ENCODE measurements at regions not wholly inside any gene's neighbourhood (a gene's known extent, or its start where the extent isn't known, plus 50 kb on each side); places are given as distances from the start of the nearest gene placed in this dataset.

DNA sequence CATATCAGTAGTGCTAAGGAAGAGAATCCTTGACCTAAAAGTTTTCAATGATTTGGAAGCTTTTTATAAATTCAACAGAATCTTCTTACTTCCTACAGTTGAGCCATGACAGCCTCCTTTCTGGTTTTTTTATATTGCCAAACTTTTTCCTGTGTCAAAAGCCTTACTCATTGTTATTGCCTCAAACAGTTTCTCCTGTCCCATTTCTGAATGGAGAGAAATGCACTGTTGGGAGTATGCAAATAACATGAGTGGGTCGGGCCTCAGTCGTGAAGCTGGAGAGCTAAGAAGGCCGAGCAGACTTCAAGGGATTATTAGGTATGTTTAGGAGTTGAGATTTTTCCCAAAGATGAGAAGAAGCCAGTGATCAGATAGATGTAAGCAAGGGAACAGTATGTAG, 766.4 kb upstream of the KLHL1 start:
- peak; percentile 96 for DNase-seq

GRCh38 chr13:70864731-70865130, 756.5 kb upstream of the KLHL1 start:
- peak; percentile 27 to 33 for DNase-seq

- peak; percentile 46 to 61 for DNase-seq
Observed at GRCh38 chr13:70856711-70857110, 748.5 kb upstream of the KLHL1 start.

DNA sequence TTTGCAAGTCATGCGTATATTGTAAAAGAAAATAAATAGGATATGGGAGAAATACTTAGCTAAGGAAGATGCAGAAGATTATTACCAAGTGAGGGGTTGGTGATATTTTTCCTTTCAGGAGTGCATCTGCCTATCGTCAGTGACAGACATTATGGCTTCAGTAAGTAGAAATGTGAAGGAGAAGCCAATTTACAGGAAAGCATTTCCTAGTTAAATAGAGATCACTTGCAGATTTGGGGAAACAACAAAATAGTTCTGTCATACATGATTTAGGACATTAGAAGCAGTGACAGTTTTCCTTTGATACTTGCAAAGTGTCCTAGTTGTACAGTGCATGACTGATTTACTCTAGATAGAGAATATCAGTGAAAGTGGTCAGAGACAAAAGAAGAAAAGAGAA, 747.8 kb upstream of the KLHL1 start:
- DNase-seq = no peak

DNA sequence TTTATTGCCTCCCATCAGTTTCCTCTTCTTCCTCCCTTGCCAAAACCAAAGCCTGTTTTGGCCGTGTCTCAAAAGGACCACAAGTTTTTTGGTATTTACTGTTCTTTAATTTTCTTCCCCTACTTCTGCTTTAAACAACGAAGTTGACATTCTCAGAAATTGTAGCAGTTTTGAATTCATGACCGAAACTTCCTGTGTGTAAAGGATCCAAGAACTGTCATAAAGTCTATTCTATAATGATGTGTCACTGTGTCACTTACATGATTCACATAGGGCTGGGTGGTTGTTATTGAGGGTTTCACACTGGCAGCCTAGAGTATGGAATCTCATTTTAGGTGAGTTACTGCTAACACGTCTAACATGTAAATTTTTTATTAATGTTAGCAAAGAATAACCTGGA, 741.0 kb upstream of the KLHL1 start:
- peak; percentile 76 to 78 for DNase-seq

- DNase-seq = no peak
Observed at GRCh38 chr13:70844391-70845108, 736.3 kb upstream of the KLHL1 start.

GRCh38 chr13:70842062-70842644, 733.9 kb upstream of the KLHL1 start:
- no peak for DNase-seq

DNA sequence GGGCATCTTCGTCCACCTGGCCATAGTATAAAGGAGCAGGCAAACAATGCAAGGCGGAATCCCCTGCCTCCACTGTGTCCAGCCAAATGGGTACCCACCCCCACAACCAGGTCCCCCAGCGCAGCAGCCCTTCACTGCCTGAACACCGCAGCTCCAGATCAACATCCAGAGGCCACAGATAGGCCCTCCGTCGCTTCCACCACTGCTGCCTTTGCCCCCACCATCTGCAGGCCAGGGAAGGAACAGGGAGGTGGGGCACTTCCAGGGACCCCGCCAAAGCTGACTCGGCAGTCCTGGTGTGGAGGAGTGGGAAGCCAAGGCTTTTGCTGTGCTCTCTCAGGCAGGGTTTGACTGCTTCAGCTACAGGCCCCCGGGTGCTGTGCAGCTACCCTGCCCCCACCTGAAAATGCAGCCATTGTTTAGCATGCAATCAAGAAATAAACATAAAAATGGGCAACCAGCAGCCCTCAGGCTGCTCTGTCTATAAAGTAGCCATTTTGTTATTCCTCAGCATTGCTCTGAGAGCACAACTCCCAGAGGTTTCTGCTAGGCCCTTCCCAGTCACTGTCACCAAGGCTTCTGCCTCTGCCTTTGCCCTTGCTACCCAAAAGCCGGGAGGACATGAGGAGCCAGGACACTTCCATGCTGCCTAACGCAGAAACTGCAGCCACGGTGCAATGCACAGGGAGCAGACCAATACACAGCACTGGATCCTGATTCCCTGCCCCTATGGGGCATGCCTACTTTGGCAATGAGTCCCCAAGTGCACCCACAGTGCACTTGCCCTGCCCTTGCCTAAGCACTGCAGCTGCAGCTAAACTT, 733.2 kb upstream of the KLHL1 start:
- no peak for DNase-seq

GRCh38 chr13:70835371-70835770, 727.1 kb upstream of the KLHL1 start:
- no peak for DNase-seq

DNA sequence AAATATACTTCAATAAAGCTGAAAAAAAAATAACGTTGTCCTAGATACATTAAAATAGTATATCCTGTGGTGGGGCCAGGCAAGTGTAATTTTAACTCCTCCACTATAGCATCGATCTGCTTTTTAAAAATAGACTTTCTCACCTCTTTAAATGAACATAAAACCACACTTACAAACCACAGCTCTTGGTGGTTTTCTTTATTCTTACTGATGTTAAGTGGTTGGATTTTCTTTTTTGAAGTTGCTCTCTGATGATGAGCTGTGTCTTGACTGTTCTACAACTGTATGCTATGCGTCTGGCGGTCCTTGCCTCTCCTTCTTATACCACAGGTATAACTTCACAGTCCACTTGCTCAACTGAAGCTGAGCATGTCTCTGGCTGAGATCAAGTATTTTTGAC, 721.5 kb upstream of the KLHL1 start:
- no peak for DNase-seq

- no peak for DNase-seq
Observed at GRCh38 chr13:70817576-70817975, 709.3 kb upstream of the KLHL1 start.

GRCh38 chr13:70816853-70817252, 708.6 kb upstream of the KLHL1 start:
- no peak for DNase-seq

GRCh38 chr13:70814684-70815083, 706.4 kb upstream of the KLHL1 start:
- peak; percentile 35 to 45 for DNase-seq

- DNase-seq = no peak
Observed at GRCh38 chr13:70812481-70812880, 704.2 kb upstream of the KLHL1 start.

GRCh38 chr13:70809588-70809987, 701.3 kb upstream of the KLHL1 start:
- no peak for DNase-seq

GRCh38 chr13:70798385-70798784, 690.1 kb upstream of the KLHL1 start:
- DNase-seq = no peak

DNA sequence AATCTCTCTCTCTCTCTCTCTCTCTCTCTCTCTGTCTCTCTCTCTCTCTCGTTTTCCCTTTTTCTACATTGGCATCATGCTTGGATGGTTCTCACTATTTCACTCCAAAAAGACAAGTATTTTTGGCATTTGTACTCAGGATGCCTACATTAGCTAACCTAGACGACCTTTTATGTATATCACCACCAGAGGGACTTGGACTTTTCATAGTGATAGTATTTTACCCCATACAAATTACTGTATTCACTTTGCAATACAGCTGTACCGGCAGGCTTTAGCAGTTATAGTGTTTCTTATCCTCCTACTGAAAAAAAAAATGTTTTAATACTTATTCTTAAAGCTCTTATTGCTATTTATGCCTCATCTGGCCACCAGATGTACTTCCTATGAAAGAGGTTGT, 687.2 kb upstream of the KLHL1 start:
- peak; percentile 40 to 62 for DNase-seq

DNA sequence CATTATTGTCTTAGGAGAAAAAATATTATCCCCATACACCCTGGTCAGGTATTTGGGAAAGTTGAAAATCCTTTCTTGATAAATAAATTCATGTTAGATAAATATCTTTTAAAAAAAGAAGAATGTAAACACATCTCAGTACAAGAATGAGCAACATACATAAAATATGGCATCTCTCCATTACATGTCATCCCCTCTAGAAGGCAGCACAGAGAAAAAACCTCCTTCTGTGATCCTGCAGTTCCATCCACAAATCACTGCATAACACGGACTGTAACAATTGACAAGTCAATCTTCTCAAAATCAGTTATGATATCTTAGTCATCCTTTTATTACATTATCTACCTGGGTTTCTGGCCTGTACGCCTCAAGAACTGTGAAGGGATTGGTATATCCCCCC, 683.9 kb upstream of the KLHL1 start:
- no peak for DNase-seq

DNA sequence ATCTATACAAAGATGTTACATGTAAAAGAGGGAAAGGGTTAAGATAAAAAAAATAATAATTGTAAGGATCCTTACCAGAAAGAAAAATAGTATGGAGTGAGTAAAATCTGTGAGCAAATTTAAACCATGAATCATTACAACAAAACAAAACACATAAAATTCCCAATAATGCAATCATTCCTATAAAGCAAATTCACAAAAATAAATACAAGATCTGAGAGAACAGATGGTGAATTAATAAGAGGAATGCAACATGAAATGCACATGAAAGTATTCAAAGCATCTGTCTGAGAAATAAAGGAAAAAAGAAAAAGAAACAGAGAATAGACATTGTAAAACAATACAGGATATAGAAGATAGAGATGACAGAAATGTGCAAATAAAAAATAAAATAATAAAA, 681.5 kb upstream of the KLHL1 start:
- no peak for DNase-seq

GRCh38 chr13:70788074-70788473, 679.8 kb upstream of the KLHL1 start:
- DNase-seq = no peak

DNA sequence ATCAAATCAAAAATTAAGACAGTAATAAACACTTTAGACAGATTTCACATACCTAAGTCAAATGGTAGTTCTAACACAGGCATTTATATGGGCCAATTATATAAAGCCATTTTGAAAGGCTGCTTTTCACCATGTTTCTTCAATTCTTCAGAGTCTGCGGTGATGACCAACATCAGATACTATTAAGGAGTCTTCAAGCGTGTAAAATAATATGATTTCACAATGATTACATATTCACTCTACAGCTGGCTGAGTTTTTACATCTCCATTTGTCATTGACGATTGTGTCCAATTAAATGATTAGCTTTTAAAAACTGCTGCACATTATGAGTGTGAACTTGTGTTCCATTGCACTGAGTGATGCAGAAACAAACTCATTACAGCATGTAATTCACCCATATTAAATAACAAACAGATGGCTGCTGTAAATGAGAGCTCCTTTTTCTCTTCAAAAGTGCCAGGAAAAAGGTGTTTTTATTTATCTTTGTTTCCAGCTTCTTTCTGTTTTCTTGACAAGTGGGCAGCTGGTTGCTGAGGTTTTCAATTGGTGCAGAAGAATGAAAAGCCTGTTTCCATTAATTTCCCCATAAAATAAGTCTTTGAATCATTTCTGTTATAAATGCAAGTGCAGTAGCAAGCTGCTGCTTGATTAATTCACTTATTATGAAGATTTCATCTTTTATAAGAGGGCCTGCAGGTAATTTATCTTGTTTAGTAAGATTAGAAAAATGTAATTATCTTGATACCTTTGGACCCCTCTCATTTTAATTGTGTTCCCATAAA, 676.1 kb upstream of the KLHL1 start:
- DNase-seq = no peak

GRCh38 chr13:70769817-70770216, 661.6 kb upstream of the KLHL1 start:
- DNase-seq = no peak

DNA sequence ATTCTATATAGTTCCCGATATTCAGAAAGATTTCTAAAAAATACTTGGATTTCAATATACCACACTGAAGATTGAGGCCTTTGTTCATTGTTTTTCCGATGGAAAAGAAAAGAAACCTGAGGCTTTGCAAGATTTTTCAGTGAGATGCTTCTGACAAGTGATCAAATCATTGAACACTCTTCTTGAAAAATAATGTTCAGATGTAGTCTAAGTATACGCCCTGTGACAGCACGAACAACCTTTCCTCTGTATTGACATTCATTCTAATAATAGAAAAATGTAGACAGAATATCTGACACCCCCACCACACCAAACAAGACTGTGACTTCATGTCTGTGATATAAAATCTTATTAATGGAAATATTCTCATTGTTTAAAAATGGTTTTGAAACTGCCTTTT, 650.7 kb upstream of the KLHL1 start:
- DNase-seq = no peak

All from AML-193 (cell line).